NCI-H82 (cell line): ENCODE measurements at regions not wholly inside any gene's neighbourhood (a gene's known extent, or its start where the extent isn't known, plus 50 kb on each side); places are given as distances from the start of the nearest gene placed in this dataset.

ENCODE experiments used
- DNase-seq: peaks from one replicate; lab custom pipeline; 2025; lab: John Stamatoyannopoulos, UW

- DNase-seq, result no peak
Observed at GRCh38 chr3:118057086-118057485, 977.6 kb downstream of the IGSF11 start.

GRCh38 chr3:118059096-118059495 is 975.5 kb downstream of the IGSF11 start:
- DNase-seq, result no peak

- no peak for DNase-seq
Observed at GRCh38 chr3:118067439-118067838, 967.2 kb downstream of the IGSF11 start.

- DNase-seq, result peak; percentile 37
Observed at GRCh38 chr3:118075873-118076272, 958.8 kb downstream of the IGSF11 start.

- DNase-seq, result no peak
Observed at GRCh38 chr3:118077332-118077731, 957.3 kb downstream of the IGSF11 start.

GRCh38 chr3:118080889-118081288 is 953.8 kb downstream of the IGSF11 start:
- no peak for DNase-seq

- no peak for DNase-seq
Observed at GRCh38 chr3:118088696-118089095, 946.0 kb downstream of the IGSF11 start.

- no peak for DNase-seq
Observed at GRCh38 chr3:118089563-118089962, 945.1 kb downstream of the IGSF11 start.

GRCh38 chr3:118097226-118097625 is 937.4 kb downstream of the IGSF11 start:
- DNase-seq, result no peak

GRCh38 chr3:118097660-118098059 is 937.0 kb downstream of the IGSF11 start:
- DNase-seq, result no peak

- DNase-seq, result no peak
Observed at GRCh38 chr3:118098827-118099226, 935.8 kb downstream of the IGSF11 start.

- DNase-seq, result no peak
Observed at GRCh38 chr3:118101891-118102290, 932.8 kb downstream of the IGSF11 start.

- no peak for DNase-seq
Observed at GRCh38 chr3:118102737-118103136, 931.9 kb downstream of the IGSF11 start.

GRCh38 chr3:118108201-118108600 is 926.4 kb downstream of the IGSF11 start:
- no peak for DNase-seq

GRCh38 chr3:118108769-118109168 is 925.9 kb downstream of the IGSF11 start:
- DNase-seq, result no peak

- no peak for DNase-seq
Observed at GRCh38 chr3:118110211-118110610, 924.4 kb downstream of the IGSF11 start.

GRCh38 chr3:118116991-118117390 is 917.7 kb downstream of the IGSF11 start:
- DNase-seq, result no peak

- no peak for DNase-seq
Observed at GRCh38 chr3:118126751-118127150, 907.9 kb downstream of the IGSF11 start.

- DNase-seq, result peak; percentile 61
Observed at GRCh38 chr3:118127992-118128391, 906.7 kb downstream of the IGSF11 start.

GRCh38 chr3:118128886-118129285 is 905.8 kb downstream of the IGSF11 start:
- peak; percentile 63 for DNase-seq

GRCh38 chr3:118137778-118138177 is 896.9 kb downstream of the IGSF11 start:
- no peak for DNase-seq

GRCh38 chr3:118144919-118145318 is 889.7 kb downstream of the IGSF11 start:
- DNase-seq, result peak; percentile 99

- peak; percentile 96 for DNase-seq
Observed at GRCh38 chr3:118146658-118147375, 887.8 kb downstream of the IGSF11 start.

- no peak for DNase-seq
Observed at GRCh38 chr3:118151164-118151563, 883.5 kb downstream of the IGSF11 start.
